DOHH2 (cell line): ENCODE measurements at regions not wholly inside any gene's neighbourhood (a gene's known extent, or its start where the extent isn't known, plus 50 kb on each side); places are given as distances from the start of the nearest gene placed in this dataset.

Experiments
- CTCF ChIP-seq: fragments of 200-600 bp; sonication (generic); IDR thresholded peaks from one replicate; pipeline ENCODE4 v1.5.1; 2014; ENCODE audit warnings: antibody characterized with exemption, mild to moderate bottlenecking, low read depth, low read length; ENCODE audit not compliant: poor library complexity, severe bottlenecking
- EZH2phosphoT487 ChIP-seq: fragments of 200-600 bp; sonication (generic); IDR thresholded peaks from 2 replicates; pipeline ENCODE4 v1.6.1; 2017; ENCODE audit warnings: borderline replicate concordance, mild to moderate bottlenecking, antibody characterized with exemption, low read length, moderate library complexity, mixed read lengths

GRCh38 chr4:179750374-179750773 lies 2308.1 kb upstream of the AGA start:
- TF ChIP-seq CTCF (no peak), EZH2phosphoT487 (no peak)
